Activated CD4-positive, alpha-beta T cell treated with anti-CD3 and anti-CD28 coated beads, Interleukin-2, amount 50 U/mL, for 24 hours (primary cell): ENCODE measurements at regions not wholly inside any gene's neighbourhood (a gene's known extent, or its start where the extent isn't known, plus 50 kb on each side); places are given as distances from the start of the nearest gene placed in this dataset.

Source experiments
- DNase-seq, 2 donors: peaks; one replicate each; pipeline ENCODE4 v3.0.0-alpha.2; 2020; ENCODE audit warnings: low read depth in 1 of 2, low spot score in 1 of 2

DNA sequence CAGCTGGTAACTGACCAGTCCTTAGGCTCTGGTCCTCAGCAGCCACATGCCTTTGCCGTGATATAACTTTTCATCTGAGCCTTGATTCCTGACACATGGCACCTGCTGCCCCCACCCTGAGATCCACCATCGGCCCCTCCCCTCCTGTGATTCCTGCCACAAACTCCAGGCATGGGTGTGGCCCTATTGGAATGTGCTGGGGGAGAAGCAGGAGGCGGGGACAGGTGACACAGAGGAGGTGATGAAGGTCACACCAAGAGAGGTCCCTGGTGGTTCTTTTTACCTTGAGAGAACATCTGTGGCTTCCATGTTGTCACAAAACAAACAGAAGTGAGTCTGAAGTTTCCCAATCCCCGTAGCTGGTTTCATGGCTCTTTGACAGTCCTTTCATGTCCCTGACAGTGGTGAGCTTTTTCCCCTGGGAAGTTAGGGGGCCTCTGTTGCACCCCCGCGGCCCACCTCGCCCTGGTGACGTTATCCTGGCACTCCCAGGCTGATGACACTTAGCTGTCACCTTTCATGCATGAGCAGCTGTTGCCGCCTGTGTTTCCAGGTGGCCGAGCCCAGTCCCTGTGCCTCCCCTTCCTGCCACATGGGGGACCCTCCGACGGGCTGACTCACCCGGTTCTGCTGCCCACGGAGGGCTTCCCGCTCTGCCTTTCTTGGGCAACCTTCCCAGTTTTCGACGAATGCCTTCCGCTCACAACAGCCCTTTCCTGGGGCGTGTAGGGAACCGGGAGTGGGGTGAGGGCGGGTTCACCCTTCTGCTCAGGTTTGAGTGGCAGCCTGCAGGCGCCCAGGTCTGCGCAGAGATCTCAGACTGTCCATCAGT, 66.3 kb upstream of the GLI2 start:
- no peak for DNase-seq

DNA sequence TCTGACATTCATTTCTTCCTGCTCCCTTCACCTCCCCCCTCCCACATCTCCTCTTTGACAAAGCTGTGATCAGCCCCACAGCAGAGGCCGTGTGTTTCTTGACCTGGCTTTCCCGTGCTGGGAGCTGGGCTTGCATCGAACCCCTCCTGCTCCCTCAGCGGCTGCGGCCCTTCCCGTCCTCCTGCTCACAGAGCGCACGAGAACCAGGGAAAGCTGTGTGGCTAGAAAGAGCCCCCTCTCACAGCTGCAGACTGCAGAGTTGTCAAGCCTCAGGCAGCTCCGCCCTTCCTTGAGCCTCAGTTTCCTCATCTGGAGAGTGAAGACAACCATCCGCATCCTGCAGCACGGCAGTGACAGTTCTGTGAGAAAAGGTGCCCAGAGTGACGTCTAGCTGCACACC, 65.7 kb upstream of the GLI2 start:
- DNase-seq, result no peak

- no peak for DNase-seq
Measured at GRCh38 chr2:120670371-120670770, 65.3 kb upstream of the GLI2 start.

- no peak for DNase-seq
Measured at GRCh38 chr2:120670771-120671480, 64.7 kb upstream of the GLI2 start.

DNA sequence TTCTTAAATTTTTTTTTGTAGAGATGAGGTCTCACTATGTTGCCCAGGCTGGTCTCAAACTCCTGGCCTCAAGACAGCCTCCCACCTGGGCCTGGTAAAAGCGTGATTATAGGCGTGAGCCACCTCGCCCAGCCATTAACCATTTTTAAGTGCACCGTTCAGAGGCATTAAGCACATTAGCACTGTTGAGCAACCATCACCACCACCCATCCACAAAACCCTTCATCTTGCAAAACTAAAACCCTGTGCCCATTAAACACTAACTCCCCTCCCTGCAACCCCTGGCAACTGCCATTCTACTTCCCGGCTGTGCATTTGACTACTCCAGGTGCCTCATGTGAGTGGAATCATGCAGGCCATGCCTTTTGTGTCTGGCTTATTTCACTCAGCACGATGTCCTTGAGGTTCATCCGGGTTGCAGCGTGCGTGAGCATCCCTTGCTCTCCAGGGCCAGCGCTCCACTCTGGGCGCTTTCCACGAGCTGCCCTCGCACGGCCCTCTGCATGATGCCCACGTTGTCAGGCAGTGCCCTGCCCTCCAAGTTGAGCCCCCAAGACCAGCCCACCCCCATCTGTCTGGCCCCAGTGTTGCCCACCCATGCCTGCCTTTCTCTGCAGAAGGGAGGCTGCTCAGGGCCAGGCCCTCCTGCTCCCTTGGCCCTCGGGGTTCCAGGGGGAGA, 63.0 kb upstream of the GLI2 start:
- DNase-seq, result no peak

DNA sequence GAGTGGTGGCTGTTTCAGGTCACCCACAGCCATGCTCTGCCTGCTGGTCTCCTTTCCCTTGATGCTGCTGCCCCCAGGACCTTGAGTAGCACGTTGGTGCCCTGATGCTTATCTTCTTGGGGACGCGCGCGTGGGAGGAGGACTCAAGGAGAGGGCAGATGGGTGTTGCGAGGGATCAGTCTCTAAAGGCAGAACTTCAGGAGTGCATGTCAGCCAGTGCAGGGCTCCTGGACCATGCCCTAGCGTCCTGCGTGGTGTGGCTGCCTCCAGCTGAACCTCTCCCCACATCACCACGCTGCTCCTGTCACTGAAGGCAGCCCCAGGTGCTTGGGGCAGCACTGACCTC, 62.5 kb upstream of the GLI2 start:
- DNase-seq, result no peak

- DNase-seq, result no peak
Measured at GRCh38 chr2:120673571-120674061, 62.1 kb upstream of the GLI2 start.

- no peak for DNase-seq
Measured at GRCh38 chr2:120674246-120675170, 61.2 kb upstream of the GLI2 start.

DNA sequence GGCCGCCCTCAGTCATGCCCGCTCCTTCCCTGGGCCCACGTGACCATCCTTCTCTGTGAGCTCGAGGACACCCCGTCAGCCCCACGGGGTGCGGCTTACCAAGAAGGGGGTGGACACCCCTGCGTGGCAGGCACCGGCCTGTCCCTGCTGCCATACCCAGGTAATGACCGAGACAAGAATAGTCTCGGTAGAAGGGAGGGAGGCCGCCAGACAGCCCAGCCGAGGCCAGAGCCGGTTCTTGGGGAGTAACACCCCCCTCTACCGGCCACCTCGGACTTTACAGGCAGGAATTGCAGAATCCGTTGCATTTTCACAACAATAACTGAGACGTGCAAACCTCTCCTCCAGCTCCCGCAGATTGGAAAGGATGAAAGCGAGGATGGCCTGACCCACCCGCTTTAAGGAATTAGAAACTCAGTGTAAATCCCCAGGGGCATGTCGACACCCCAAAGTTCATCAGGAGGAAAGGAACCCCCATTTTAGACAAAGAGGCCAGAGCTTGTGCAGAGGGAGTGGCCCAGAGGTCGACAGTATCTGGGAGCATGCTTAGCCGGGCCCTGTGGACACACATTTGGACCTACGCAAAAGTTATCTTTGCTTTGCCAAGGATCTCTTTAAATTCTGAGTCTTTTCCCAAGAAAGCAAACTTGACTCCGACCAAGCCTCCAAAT, 60.1 kb upstream of the GLI2 start:
- DNase-seq, result no peak

- DNase-seq, result no peak
Measured at GRCh38 chr2:120677221-120677620, 58.4 kb upstream of the GLI2 start.

- DNase-seq, result no peak
Measured at GRCh38 chr2:120677696-120678247, 57.9 kb upstream of the GLI2 start.

DNA sequence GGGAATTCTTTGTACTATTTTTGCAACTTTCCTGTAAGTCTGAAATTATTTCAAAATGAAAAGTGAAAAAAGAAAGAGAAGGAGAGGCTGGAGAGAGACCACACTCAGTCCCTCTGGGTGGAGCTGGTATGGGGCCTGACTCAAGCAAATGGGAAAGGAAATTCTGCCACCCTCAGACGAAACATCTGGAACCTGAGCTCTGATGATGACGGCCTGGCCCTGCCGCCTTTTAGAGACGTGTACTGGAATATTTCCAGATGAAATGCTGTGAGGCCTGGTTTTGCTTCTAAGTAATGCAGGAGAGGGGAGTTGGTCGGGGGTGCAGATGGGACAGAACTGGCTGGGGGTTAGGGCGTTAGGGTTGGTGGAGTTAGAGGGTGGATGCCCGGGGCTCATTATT, 57.4 kb upstream of the GLI2 start:
- DNase-seq, result no peak

DNA sequence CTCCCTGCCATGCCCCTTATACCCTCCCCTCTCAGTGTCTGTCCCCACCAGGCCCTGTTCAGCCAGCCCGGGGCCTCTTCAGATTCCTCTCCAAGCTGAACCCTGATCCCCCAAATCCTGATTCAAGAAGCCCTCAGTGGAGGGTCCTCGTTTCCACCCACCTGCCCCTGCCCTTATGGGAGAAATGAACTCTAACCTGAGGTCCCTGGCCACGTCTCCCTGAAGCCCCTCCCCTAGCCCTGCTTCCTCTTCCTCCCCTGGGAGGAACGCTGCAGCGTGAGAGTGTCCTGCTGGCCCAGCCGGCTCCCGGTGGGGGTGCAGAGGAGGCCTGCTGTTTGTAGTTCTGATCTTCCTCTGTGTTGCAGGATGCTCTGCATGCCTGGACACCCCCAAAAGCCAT, 56.7 kb upstream of the GLI2 start:
- DNase-seq, result no peak

DNA sequence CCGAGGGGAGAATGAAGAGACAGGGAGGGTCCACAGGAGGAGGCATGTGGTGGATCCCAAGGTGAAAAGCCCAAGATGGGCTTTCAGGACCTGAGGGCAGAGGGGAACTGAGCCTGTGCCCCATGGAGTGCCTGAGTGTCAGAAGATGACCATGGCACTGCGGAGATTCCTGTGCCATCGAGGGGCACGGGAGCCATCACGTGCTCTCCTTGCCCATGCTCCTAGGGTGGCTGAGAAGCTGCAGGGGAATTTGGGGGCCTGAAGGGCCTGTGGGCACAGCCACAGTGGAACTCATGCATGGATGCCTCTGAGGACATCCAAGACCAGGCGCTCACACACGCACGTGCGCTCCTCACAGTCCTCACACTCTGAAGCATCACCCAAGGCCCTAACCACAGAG, 56.1 kb upstream of the GLI2 start:
- no peak for DNase-seq

DNA sequence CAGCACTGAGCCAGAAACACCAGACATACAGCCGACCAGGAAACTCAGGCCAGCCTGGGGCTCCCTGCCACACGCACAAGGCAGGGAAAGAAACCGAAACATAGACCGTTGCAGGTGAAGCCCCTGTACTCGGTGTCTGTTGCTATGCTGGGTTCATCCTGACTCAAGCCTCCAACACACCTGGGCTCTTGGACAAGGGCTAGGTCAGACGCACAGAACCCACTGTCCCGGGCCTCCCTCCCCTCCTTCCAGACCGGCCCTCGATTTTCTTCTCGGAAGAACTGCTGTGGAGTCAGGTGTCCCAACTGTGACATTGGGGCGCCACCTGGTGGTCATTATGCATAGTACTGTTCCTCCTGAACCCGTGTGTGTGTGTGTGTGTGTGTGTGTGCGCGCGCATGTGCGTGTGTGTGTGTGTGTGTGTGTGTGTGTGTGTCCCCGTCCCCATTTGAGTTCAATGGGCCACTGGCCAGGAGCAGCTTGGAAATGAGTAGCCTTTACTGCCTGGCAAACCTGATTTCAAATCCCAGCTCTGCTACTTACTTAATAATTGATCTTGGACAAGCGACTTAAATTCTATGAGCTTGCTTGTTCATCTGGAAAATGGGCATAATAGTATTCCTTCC, 55.4 kb upstream of the GLI2 start:
- DNase-seq, result peak; percentile 46 to 63

- DNase-seq, result no peak
Measured at GRCh38 chr2:120681181-120681580, 54.5 kb upstream of the GLI2 start.

DNA sequence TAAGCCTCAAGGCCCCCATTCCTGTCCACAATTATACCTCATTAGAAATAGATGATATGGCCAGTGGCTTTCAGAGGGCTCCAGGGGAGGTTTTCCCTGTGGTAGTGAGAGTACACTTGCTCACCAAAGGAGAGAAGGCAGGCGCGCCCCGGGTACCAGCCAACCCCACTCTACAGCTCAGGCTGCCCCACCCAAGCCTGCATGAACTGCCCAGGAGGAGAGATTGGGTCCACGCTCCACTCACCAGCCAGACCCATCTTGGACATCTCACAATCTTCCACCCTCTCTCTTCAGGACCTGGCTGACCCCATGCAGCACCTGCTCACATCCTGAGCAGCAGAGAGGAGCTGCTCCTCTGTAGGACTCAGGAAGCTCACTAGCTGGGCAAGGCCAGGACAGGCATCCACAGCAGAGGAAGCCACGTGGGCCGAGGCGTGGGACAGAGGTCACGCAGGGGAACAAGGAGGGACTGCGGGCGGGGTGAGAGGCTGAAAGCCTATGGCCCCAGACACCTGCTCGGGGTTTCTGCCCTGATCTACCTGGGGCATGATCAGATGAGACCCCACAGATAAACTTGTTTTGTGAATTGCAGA, 53.9 kb upstream of the GLI2 start:
- DNase-seq, result no peak

DNA sequence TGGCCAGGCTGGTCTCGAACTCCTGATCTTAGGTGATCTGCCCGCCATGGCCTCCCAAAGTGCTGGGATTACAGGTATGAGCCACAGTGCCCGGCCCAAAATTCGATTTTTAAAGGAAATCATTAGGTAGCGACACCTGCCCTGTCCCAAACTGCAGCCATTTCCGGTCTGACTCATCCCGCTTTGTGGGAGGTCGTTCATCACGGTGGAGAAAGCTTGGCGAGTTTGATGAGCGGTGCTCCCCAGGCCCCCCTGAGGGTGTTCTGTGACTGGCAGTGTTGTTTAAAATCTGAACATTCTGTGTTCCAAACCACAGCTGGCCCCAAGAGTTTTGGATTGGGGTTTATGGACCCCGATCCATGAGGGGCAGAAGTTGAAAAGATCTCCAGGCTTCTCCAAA, 53.0 kb upstream of the GLI2 start:
- no peak for DNase-seq

- DNase-seq, result no peak
Measured at GRCh38 chr2:120683081-120683480, 52.6 kb upstream of the GLI2 start.
